ENCODE measurements at regions not wholly inside any gene's neighbourhood (a gene's known extent, or its start where the extent isn't known, plus 50 kb on each side); places are given as distances from the start of the nearest gene placed in this dataset.

DNA sequence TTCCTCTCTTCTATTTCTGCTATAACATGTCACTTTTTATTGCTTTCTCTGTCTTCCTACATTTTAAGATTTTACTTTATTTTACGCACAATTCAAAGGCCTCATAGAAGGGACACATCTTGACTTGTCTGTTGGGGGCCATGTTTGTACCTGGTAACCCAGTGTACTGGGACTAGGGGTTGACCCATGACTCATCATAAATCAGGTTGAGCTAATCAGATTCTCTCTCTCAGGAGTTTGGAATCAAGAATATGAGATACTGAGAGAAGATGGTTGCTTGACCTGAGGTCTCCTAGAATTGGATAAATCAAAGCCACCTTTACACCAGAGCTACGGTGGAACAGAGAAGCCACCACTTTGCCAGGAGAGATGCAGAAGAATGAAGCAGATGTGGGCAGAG, 153.0 kb downstream of the UXS1 start:
- no peak for DNase-seq

DNA sequence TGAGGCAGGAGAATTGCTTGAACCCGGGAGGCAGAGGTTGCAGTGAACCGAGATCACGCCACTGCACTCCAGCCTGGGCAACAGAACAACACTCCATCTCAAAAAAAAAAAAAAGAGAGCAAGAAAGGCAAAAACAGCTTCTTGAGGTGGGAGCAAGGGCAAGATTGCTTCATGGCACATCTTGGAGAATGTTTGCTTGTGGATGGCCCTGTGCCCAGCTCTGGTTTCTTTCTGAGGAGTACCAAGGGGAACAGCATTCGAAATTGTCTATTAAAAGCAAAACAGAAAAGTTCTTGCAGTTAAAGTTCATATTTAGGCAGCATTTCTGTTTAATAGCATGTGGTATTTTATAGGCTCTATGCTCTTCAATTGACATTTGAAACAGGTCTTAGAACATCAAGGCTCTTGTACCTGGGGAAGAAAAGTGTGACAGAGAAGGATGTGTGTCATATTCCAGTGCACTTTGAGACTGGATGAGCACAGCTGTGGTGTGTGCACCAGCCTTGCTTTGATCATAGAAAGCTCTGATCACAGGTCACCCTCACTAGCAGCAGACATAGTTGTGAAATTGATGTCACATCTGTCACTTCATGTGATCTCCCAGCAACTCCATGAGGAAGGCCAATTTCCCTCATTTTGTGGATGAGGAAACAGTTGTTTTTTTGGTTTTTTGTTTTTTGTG, 154.3 kb downstream of the UXS1 start:
- peak; percentile 13 for DNase-seq

DNA sequence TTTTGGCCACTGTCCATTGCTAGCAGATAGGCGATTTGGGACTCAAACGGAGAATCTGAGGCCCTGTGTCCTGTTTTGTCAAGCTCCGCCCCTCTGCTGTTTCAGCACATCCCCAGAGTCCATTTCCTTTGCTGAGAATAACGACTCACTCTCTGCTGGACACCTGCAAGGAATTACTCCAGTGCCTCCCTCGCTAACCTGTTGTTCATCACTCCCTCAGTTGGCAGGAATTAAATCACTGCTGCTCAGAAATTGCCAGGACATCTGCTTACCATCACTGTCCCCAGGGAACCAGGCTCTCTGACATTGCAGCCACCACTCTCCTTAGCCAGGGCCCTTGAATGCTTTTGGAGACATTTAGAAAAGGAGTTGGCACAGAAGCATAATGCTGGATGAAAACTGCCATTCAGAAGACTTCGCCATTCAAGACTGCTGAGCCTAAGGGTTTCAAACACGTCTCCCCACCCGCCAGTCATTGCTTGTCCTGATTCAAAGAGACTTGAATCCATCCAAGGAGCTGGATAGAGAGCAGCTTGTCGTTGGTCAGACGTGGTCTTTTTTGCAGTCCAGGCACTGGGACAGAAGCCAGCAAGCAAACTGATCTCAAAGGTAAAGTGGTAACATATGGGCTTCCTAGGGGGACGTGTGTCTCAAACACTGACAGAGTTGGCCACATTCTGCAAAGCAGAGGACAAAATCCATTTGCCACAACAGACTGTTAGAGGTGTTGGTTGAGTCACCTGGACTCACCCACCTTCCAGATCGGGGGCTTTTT, 155.3 kb downstream of the UXS1 start:
- DNase-seq: peak; percentile 83

DNA sequence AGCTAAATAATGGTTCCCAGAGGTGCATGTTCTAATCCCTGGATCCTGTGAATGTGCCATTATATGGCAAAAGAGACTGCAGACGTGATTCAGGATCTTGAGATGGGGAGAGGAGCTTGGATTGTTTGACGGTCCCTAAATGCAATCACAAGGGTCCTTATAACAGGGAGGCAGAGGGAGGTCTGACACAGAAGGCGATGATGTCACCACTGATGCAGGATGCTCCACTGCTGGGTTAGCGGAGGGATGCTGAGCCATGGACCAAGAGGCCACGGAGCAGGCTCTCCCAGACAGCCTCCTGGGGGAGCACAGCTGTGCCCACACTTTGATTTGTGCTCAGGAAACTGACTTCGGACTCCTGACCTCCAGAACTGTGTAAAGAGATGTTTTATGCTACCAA, 156.2 kb downstream of the UXS1 start:
- no peak for DNase-seq

DNA sequence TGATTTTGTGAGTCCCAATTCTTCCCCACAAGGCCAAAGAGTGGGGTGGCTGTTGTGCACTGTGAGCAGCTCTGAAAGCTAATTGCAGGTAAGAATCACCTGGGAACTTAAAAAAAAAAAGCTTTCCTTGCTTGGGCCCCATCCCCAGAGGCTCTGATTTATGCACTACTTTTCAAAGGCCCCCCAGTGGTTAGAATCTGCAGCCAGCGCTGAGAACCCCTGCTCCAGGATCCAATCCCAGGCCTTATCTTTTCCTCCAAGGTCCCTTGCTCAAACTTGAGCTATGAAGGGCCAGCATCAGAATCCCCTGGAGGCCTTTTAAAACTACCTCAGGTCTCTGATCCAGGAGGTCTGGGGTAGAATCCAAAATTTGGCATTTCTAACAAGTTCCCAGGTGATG, 156.8 kb downstream of the UXS1 start:
- no peak for DNase-seq

DNA sequence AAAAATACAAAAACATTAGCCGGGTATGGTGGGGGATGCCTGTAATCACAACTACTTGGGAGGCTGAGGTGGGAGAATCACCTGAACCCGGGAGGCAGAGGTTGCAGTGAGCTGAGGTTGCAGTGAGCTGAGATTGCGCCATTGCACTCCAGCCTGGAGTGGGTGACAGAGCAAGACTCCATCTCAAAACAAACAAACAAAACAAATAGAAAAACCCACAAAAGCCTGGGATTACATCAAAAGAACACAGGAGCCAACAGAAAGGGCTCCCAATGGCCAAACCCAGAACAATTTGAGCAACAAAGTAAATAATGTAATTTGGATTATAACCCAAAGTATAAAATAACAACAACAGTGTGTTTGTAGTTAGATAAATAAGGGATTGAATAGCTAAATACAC, 159.8 kb downstream of the UXS1 start:
- no peak for DNase-seq

DNA sequence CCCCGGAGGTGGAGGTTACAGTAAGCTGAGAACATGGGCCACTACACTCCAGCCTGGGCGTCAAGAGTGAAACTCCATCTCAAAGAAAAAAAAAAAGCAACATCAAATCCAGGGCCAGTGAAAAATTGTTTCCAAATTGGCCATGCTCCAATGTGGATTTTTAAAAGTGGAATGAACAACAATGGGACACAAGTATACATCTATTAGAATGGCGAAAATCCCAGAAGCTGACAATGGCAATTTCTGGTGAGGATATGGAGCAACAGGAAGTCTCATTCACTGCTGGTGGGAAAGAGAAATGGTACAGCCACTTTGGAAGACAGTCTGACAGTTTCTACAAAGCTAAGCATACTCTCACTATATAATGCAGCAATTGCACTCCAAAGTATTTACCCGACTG, 161.4 kb downstream of the UXS1 start:
- DNase-seq: no peak

DNA sequence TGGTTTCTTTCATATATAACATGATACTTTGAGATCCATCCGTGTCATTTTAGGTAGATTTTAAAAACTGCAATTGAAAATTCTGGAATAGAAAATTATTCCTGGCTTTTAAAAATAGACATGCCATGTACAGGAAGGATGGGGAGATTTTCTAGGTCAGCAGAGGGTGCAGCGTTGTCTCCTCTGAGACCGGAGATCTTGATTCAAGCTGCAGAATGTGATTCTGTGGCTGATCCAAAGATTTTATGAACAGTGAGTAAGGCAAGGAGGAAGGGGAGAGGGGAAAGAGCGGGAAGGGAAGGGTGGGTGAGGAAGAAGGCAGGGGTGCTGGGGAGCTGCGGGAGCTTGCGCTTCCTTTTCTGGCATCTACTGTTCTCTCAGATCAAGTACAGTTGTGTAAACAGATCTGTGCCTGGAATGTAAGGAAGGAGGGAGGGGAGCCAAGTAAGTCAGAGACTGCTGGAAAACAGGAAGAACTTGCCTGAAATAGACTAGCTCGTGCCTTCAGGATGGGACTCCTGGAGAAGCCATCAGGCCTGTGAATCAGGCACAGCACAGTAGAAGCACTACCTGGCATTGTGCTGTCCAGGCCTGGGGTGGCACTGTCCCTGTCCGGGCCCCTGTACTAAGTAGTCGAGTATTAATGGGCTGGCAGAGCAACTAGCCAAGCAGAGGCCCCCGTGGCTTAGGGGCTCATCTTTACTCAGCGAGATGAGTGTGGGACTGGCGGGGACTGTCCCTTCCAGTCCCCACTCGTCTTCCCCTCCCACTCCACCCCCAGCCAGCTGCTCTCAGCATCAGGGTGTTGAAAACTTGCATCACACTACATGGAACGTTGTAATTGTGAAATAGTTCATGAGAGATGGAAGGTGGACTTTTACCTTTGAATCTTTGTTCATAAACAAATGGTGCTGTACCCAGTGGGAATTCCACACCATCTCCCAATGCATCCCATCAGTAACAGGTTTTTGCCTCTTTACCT, 163.5 kb downstream of the UXS1 start:
- DNase-seq: no peak

DNA sequence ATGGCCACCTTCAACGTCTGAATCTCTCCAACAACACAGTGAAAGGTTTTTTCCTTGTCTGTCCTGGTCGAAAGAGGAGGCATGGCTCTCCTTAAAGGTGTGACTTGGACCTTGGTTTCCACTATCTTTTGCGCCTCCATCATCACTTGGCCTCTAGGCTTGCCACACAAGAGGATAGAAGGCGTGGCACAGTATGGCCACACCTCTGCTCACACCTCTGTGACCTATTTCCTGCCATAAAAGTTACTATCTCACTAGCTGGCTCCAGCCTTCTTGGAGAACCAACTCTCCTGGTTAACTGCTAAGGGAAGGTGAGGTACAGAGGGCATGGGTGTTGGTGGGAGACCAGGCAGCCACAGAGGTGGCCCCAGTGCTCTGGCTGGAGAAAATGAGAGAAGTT, 165.9 kb downstream of the UXS1 start:
- no peak for DNase-seq

DNA sequence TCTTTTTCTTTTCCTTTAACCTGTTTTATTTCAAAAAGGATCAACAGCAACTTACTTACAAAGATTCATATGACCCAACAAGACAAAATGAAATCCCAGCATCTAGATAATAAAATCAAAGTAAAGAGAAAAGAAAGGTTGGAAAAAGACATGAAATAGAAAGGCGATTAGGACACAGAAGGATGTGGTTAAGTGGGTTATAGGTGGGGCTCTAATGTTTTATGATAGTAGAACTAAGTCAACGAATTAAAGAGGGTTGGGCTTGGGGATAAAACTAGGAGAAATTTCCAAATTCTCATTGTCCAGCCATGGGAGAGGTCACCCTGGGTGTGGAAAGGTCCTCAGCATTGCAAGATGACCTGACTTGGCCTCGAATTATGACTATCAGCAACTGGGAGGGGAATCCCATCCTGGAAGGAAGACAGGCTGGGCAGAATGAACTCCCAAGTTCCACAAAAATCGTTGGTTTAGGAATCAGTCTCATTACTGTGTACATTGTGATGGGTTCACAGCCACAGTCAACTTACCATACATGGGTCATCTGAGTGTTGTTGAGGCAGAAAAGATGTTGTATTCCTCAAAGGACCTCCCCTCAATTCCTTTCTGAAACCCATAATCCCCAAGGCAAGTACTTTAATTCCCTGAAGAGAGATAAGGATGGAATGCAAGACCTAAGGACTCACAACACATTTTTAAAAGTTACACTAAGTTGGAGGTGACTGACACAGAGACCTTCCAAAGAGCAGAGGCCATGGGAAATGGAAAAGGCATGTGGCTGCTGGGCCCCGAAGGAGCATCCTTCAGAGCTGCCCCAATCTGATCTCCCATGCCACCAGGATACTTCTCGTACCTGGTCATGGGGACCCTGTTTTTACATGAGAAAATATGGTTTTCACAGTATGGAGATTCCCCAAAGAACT, 167.6 kb downstream of the UXS1 start:
- DNase-seq: no peak

DNA sequence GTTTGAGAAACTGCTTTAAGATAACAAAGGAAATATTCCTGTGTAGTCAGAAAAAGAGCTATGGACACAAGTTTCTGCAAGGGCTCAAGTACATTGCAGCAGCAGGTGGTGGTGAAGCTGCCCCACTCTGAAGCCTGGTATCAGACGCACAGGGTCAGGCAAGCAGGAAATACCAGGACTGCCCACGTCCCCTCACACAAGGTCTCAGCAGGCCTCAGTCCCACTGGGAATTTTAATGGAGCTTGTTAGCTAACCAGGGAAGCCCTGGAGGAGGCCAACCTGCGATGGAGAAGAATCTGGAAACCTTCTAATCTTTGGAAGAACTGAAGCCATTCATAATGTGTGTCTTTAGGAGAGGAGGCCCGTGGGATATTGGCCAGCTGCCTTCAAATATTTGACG, 168.3 kb downstream of the UXS1 start:
- no peak for DNase-seq

DNA sequence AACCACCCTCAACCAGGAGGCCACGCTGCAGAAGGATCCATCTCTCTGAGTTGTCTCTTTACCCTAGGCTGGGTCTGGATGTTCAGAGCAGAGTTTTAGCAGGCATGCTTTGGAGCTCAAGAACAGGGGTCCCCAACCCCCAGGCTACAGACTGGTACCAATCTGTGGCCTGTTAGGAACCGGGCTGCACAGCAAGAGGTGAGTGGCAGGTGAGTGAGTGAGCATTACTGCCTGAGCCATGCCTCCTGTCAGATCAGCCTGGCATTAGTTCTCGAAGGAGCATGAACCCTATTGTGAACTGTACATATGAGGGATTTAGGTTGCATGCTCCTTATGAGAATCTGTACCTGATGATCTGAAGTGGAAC, 172.5 kb downstream of the UXS1 start:
- DNase-seq: no peak

DNA sequence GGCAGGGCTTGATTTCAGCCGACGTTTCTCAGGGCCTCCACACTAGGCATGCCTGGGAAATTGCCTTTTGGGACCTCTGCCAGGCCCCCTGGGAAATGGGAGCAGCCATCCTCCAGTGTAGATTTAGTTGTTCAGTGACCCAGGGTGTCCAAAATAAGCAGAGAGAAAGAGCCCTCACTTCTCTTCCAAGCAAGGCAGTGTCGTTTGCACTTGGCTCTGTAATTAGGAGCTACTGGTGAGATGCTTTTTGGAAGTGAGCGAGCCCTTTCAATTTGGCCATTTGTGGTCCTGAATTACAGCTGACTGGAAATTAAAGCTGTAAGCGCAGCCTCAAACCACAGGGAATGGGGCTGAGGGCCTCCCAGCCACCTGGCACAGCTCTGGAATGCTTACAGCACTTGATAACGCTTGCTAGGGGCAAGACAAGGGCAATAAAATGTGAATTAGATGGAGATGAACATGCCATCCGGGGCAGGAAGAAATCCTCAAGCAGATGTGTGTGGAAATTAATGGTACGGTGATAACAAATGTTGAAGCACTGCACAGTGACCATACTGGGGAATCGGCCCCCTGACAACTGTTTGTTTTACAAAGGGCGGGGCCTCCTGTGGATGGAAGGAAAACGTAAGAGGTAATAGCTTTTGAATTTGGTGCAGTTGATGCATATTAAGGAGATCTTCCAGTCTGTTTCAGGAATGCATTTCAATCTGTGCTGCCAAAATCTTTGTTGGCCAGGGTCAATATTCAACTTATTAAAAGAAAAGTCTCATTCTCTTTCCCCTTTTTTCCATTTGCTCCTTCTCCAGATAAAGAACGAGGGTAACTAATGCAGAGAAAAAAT, 173.1 kb downstream of the UXS1 start:
- DNase-seq: peak; percentile 95

DNA sequence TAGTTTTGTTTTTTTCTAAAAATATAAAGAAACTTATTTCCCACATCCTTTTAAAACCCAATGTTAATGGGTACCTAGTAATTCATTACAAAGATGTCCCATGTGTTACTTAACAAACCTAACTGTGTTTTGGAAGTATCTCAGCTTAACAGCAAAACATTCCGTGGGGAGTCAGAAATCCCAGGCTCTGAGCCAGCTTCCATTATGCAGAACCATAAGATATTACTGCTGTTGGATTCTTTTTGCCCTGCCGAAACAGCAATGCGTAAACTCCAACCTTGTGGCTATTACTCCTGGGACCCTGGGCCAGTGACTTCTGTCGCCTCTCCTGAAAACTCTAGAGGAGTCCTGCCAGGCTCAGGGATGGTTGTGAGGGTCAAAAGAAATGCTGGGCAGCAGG, 174.1 kb downstream of the UXS1 start:
- DNase-seq: peak; percentile 36

DNA sequence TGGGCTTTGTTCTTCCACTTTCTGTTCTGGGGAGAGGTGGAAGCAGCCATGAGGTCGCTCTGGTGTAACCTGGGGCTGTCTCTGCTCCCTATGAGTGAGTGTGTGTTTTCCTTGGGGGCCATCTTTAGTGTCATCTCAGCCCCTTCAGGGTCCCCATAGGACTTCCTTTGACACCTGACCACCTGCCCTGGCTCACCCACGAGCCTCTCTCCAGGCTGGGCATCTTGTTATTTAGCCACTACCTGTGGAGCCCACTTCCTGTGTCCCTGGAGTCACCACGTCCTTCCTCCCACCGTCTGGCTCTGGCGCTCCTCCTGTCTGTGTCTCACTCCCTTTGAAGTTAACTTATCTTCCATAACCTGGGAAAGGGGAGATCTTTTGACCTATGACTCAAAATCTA, 176.0 kb downstream of the UXS1 start:
- DNase-seq: no peak

DNA sequence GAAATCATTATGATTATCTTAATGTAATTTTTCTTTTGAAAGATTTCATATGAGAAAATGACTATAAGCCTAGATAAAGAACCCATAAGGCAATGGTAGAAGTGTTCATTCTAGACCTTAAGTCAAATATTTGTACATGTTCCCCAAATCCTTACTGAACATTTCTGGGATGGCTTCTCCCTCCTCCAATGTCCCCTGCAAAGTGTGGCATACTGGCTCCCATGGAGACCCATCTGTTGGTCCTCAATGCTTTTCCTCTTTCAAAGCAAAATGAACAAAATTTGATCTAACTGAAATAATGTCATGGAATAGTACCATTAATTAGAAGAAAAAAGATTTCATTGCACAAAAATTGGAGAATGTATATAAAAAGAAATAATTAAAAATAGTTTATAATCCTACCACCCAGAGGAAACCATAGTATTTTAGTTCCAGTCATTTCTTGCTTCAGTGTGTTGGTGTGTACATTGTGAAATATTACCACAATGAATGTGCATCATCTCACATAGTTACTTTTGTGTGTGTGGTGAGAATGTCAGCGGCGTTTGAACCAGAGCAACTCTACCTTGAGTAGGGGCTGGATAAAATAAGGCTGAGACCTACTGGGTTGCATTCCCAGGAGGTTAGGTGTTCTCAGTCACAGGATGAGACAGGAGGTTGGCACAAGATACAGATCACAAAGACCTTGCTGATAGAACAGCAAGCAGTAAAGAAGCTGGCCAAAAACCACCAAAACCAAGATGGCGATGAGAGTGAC, 181.3 kb downstream of the UXS1 start:
- DNase-seq: no peak

DNA sequence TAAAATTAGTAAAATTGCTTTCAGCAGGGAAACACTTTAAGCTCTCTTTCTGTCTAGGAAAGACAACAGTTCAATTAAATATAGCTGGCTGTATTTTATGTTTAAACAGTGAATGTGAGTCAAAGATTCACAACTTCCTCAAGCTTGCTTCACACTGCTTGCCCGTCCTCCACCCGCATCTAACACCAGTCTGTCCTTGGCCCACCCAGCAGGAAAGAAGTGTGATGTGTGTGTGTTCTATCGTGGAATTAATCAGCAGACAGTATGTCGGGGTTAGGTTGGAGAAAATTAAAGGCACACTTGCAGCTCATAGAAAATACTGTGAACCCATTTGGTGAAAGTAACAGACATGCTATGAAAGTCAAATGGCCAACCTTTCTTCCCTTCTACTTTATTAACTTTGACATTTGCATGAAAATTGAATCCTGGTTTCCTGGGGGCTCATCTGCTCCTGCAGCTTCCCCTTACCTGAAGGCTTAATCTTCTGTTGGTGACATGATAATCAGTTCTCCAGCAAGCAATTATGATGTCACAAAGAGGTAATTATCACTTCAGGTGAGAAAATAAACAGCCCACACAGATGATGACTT, 182.0 kb downstream of the UXS1 start:
- DNase-seq: no peak

DNA sequence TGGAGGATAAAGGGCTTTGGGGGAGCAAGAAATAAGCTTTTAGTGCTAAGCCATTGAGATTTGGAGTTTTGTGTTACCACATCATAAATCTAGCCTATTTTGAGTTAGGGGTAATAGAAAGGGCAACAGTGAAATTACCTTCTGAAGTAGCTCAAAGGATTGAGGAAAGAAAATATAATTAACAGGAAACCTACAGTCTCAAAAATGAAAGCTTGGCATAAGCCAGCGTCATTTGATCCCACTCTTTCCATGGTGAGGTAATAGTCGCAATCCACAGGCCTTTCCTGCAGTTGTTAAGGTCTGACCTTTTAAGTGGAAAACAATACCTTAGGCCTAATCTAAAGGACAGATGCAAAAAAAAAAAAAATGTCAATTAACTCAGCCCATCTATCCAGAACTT, 182.7 kb downstream of the UXS1 start:
- peak; percentile 65 for DNase-seq

DNA sequence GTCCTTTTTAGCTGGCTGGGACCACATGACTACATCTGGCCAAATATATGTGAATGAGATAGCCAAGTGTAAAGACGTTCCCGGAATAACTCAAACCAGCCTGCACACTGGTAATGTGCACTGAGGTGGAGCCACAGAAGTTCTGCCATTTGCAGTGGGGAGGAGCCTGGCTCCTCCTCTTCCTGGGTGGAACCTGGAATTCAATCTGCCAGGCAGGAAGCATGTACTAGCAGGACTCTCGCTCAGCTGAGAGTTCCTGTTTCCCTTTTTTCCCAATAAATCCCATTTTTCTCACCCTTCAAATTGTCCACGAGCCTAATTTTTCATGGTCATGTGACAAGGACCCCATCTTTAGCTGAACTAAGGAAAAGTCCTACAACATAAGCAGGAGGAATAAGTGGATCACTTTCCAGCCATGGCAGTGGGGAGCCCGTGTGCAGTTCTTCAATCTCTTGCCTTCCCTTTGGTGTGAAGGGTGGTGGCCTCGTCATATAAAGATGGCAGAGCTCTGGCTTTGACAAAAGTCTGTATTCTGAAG, 183.2 kb downstream of the UXS1 start:
- no peak for DNase-seq

DNA sequence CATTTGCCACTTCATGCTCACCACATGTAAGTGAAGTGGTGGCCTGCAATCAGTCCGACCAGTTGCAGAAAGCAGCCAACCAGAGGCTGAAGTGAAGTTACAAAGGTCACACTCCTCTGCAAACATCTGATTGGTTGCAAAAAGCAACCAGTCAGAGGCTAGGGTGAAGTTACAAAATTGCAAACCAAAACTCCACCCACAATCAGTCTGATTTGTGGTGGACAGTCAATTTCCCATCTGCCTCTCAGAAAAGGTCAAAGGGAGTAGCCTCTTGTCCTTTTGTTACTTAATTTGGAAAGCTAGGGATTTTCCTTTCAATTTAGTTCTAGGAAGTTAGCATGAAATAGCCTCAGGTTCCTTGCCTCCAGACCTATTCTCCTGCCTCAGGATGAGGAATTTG, 185.0 kb downstream of the UXS1 start:
- no peak for DNase-seq

Data from NCI-H2171 treated with DMSO at 0.1 percent for 48 hours (cell line).